ENCODE measurements at regions not wholly inside any gene's neighbourhood (a gene's known extent, or its start where the extent isn't known, plus 50 kb on each side); places are given as distances from the start of the nearest gene placed in this dataset.
"Not testable (repeated sequence)": the region's sequence is repeated elsewhere in the genome, so short reads cannot be mapped to it uniquely, and the experiment has no call there.

- Histone ChIP-seq H3K27ac (ENCODE audit: low read depth, low read length) (no peak overlapping the region), H3K9ac (ENCODE audit: low read depth, low read length) (no peak overlapping the region), H3K27me3 (ENCODE audit: control insufficient read depth, insufficient read depth, low read length) (no peaks in the 10 kb centered on the region), H3K4me1 (ENCODE audit: control insufficient read depth, insufficient read depth, low read length) (peaks cover 16% of the 10 kb centered on the region), H3K9me3 (ENCODE audit: control insufficient read depth, insufficient read depth, low read length) (0 out of 2 replicates have a peak, but pooled peaks cover 4% of the 10 kb centered on the region), H3K4me3 (ENCODE audit: low read depth, low read length) (no peak overlapping the region), H3K36me3 (ENCODE audit: control insufficient read depth, insufficient read depth, low read length) (no peaks in the 10 kb centered on the region)
These were observed 115.0 kb downstream of the FCRL5 start for GRCh38 chr1:157437296-157437695.

GRCh38 chr1:157431751-157432150 is 120.6 kb downstream of the FCRL5 start:
- no peak overlapping the region for H3K27ac ChIP-seq (ENCODE audit: low read depth, low read length)
- H3K4me1 ChIP-seq (ENCODE audit: control insufficient read depth, insufficient read depth, low read length): no peaks in the 10 kb centered on the region
- H3K9me3 ChIP-seq (ENCODE audit: control insufficient read depth, insufficient read depth, low read length): no peaks in the 10 kb centered on the region
- H3K4me3 ChIP-seq (ENCODE audit: low read depth, low read length): no peak overlapping the region
- no peak overlapping the region for H3K9ac ChIP-seq (ENCODE audit: low read depth, low read length)
- H3K27me3 ChIP-seq (ENCODE audit: control insufficient read depth, insufficient read depth, low read length): no peaks in the 10 kb centered on the region
- H3K36me3 ChIP-seq (ENCODE audit: control insufficient read depth, insufficient read depth, low read length): no peaks in the 10 kb centered on the region

GRCh38 chr1:157429601-157430240 is 122.6 kb downstream of the FCRL5 start:
- H3K9me3 ChIP-seq (ENCODE audit: control insufficient read depth, insufficient read depth, low read length): no peaks in the 10 kb centered on the region
- no peaks in the 10 kb centered on the region for H3K36me3 ChIP-seq (ENCODE audit: control insufficient read depth, insufficient read depth, low read length)
- H3K27ac ChIP-seq (ENCODE audit: low read depth, low read length): no peak overlapping the region
- H3K4me3 ChIP-seq (ENCODE audit: low read depth, low read length): no peak overlapping the region
- H3K9ac ChIP-seq (ENCODE audit: low read depth, low read length): no peak overlapping the region
- no peaks in the 10 kb centered on the region for H3K4me1 ChIP-seq (ENCODE audit: control insufficient read depth, insufficient read depth, low read length)
- H3K27me3 ChIP-seq (ENCODE audit: control insufficient read depth, insufficient read depth, low read length): no peaks in the 10 kb centered on the region

GRCh38 chr1:157423764-157424163 is 128.6 kb downstream of the FCRL5 start:
- H3K36me3 ChIP-seq (ENCODE audit: control insufficient read depth, insufficient read depth, low read length); H3K27ac ChIP-seq (ENCODE audit: low read depth, low read length); H3K9me3 ChIP-seq (ENCODE audit: control insufficient read depth, insufficient read depth, low read length); H3K9ac ChIP-seq (ENCODE audit: low read depth, low read length); H3K4me1 ChIP-seq (ENCODE audit: control insufficient read depth, insufficient read depth, low read length); H3K27me3 ChIP-seq (ENCODE audit: control insufficient read depth, insufficient read depth, low read length); H3K4me3 ChIP-seq (ENCODE audit: low read depth, low read length): not testable (repeated sequence)

GRCh38 chr1:157419845-157420542 is 132.3 kb downstream of the FCRL5 start:
- no peaks in the 10 kb centered on the region for H3K9me3 ChIP-seq (ENCODE audit: control insufficient read depth, insufficient read depth, low read length)
- H3K27ac ChIP-seq (ENCODE audit: low read depth, low read length): no peak overlapping the region
- no peaks in the 10 kb centered on the region for H3K27me3 ChIP-seq (ENCODE audit: control insufficient read depth, insufficient read depth, low read length)
- no peaks in the 10 kb centered on the region for H3K36me3 ChIP-seq (ENCODE audit: control insufficient read depth, insufficient read depth, low read length)
- no peaks in the 10 kb centered on the region for H3K4me1 ChIP-seq (ENCODE audit: control insufficient read depth, insufficient read depth, low read length)
- no peak overlapping the region for H3K9ac ChIP-seq (ENCODE audit: low read depth, low read length)
- H3K4me3 ChIP-seq (ENCODE audit: low read depth, low read length): no peak overlapping the region

GRCh38 chr1:157418659-157419058 is 133.7 kb downstream of the FCRL5 start:
- no peak overlapping the region for H3K9ac ChIP-seq (ENCODE audit: low read depth, low read length)
- no peak overlapping the region for H3K27ac ChIP-seq (ENCODE audit: low read depth, low read length)
- no peaks in the 10 kb centered on the region for H3K9me3 ChIP-seq (ENCODE audit: control insufficient read depth, insufficient read depth, low read length)
- H3K27me3 ChIP-seq (ENCODE audit: control insufficient read depth, insufficient read depth, low read length): no peaks in the 10 kb centered on the region
- no peaks in the 10 kb centered on the region for H3K4me1 ChIP-seq (ENCODE audit: control insufficient read depth, insufficient read depth, low read length)
- no peaks in the 10 kb centered on the region for H3K36me3 ChIP-seq (ENCODE audit: control insufficient read depth, insufficient read depth, low read length)
- H3K4me3 ChIP-seq (ENCODE audit: low read depth, low read length): no peak overlapping the region

- no peak overlapping the region for H3K9ac ChIP-seq (ENCODE audit: low read depth, low read length)
- no peaks in the 10 kb centered on the region for H3K27me3 ChIP-seq (ENCODE audit: control insufficient read depth, insufficient read depth, low read length)
- no peaks in the 10 kb centered on the region for H3K4me1 ChIP-seq (ENCODE audit: control insufficient read depth, insufficient read depth, low read length)
- H3K9me3 ChIP-seq (ENCODE audit: control insufficient read depth, insufficient read depth, low read length): no peaks in the 10 kb centered on the region
- H3K27ac ChIP-seq (ENCODE audit: low read depth, low read length): no peak overlapping the region
- no peaks in the 10 kb centered on the region for H3K36me3 ChIP-seq (ENCODE audit: control insufficient read depth, insufficient read depth, low read length)
- H3K4me3 ChIP-seq (ENCODE audit: low read depth, low read length): no peak overlapping the region
These were observed 134.1 kb downstream of the FCRL5 start for GRCh38 chr1:157418231-157418630.

GRCh38 chr1:157415661-157416060 is 136.7 kb downstream of the FCRL5 start:
- H3K9ac ChIP-seq (ENCODE audit: low read depth, low read length): no peak overlapping the region
- H3K4me3 ChIP-seq (ENCODE audit: low read depth, low read length): no peak overlapping the region
- H3K9me3 ChIP-seq (ENCODE audit: control insufficient read depth, insufficient read depth, low read length): no peaks in the 10 kb centered on the region
- no peaks in the 10 kb centered on the region for H3K36me3 ChIP-seq (ENCODE audit: control insufficient read depth, insufficient read depth, low read length)
- H3K27ac ChIP-seq (ENCODE audit: low read depth, low read length): no peak overlapping the region
- no peaks in the 10 kb centered on the region for H3K27me3 ChIP-seq (ENCODE audit: control insufficient read depth, insufficient read depth, low read length)
- H3K4me1 ChIP-seq (ENCODE audit: control insufficient read depth, insufficient read depth, low read length): no peaks in the 10 kb centered on the region

GRCh38 chr1:157412308-157412707 is 140.0 kb downstream of the FCRL5 start:
- Histone ChIP-seq H3K27ac (ENCODE audit: low read depth, low read length) (no peak overlapping the region), H3K9me3 (ENCODE audit: control insufficient read depth, insufficient read depth, low read length) (no peaks in the 10 kb centered on the region), H3K36me3 (ENCODE audit: control insufficient read depth, insufficient read depth, low read length) (no peaks in the 10 kb centered on the region), H3K27me3 (ENCODE audit: control insufficient read depth, insufficient read depth, low read length) (no peaks in the 10 kb centered on the region), H3K9ac (ENCODE audit: low read depth, low read length) (no peak overlapping the region), H3K4me3 (ENCODE audit: low read depth, low read length) (no peak overlapping the region), H3K4me1 (ENCODE audit: control insufficient read depth, insufficient read depth, low read length) (no peaks in the 10 kb centered on the region)

- H3K4me3 ChIP-seq (ENCODE audit: low read depth, low read length): no peak overlapping the region
- H3K27ac ChIP-seq (ENCODE audit: low read depth, low read length): no peak overlapping the region
- no peaks in the 10 kb centered on the region for H3K36me3 ChIP-seq (ENCODE audit: control insufficient read depth, insufficient read depth, low read length)
- H3K9me3 ChIP-seq (ENCODE audit: control insufficient read depth, insufficient read depth, low read length): no peaks in the 10 kb centered on the region
- H3K9ac ChIP-seq (ENCODE audit: low read depth, low read length): no peak overlapping the region
- H3K4me1 ChIP-seq (ENCODE audit: control insufficient read depth, insufficient read depth, low read length): no peaks in the 10 kb centered on the region
- H3K27me3 ChIP-seq (ENCODE audit: control insufficient read depth, insufficient read depth, low read length): no peaks in the 10 kb centered on the region
These were observed 140.5 kb downstream of the FCRL5 start for GRCh38 chr1:157411769-157412168.

- H3K4me3 ChIP-seq (ENCODE audit: low read depth, low read length): no peak overlapping the region
- no peaks in the 10 kb centered on the region for H3K4me1 ChIP-seq (ENCODE audit: control insufficient read depth, insufficient read depth, low read length)
- H3K9me3 ChIP-seq (ENCODE audit: control insufficient read depth, insufficient read depth, low read length): no peaks in the 10 kb centered on the region
- H3K27ac ChIP-seq (ENCODE audit: low read depth, low read length): no peak overlapping the region
- H3K9ac ChIP-seq (ENCODE audit: low read depth, low read length): no peak overlapping the region
- no peaks in the 10 kb centered on the region for H3K27me3 ChIP-seq (ENCODE audit: control insufficient read depth, insufficient read depth, low read length)
- no peaks in the 10 kb centered on the region for H3K36me3 ChIP-seq (ENCODE audit: control insufficient read depth, insufficient read depth, low read length)
These were observed 141.3 kb downstream of the FCRL5 start for GRCh38 chr1:157411064-157411463.
